IPS-18c (cell line): ENCODE measurements at regions not wholly inside any gene's neighbourhood (a gene's known extent, or its start where the extent isn't known, plus 50 kb on each side); places are given as distances from the start of the nearest gene placed in this dataset.

Experiments
- H3K4me3 ChIP-seq: 2 replicates; pipeline ENCODE4 v1.7.0; 2013; ENCODE audit warnings: low read depth, mild to moderate bottlenecking, low read length, moderate library complexity; ENCODE audit not compliant: insufficient read depth
- H3K9me3 ChIP-seq: one replicate; pipeline ENCODE4 v1.6.1; 2013; ENCODE audit warnings: mild to moderate bottlenecking, low read length, moderate library complexity; ENCODE audit not compliant: control insufficient read depth, insufficient read depth

DNA sequence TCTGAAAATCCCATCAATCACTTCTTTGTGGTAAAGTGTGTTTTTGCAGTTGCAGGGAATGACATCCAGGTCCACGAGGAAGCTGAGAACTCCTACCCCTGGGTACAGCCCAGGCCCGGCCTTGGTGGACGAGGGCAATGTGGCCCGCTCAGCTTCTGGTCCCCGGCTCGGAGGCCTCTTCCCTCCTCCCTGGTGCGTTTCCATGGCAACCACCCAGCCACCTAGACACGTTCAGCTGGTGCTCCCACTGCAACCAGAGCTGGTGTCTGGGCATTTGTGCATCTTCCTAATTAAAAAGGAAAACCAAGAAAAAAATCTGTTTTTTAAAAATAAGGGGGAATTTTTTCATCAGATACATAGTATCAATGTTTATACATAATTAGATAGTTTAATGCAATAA, 603.6 kb upstream of the SALL3 start:
- no peaks in the 10 kb centered on the region for H3K9me3 ChIP-seq
- H3K4me3 ChIP-seq = no peak overlapping the region

DNA sequence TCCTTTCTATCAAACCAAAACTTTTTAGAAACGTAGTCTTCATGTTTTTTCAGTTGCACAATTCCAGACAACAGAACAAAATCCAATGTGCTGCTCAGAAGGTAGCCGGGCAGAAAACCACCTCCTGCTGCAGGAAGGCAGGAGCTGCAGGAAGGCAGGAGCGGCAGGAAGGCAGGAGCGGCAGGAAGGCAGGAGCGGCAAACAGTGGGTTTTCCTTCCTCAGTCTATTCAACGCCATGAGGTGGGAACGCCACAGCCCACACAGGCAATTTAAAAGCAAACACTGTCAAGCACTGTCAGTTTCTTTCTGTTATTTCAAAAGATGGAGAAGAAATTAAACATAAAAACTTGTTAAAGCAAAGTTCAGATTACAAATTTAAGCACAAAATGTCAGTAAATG, 601.2 kb upstream of the SALL3 start:
- no peak overlapping the region for H3K4me3 ChIP-seq
- H3K9me3 ChIP-seq = no peaks in the 10 kb centered on the region

DNA sequence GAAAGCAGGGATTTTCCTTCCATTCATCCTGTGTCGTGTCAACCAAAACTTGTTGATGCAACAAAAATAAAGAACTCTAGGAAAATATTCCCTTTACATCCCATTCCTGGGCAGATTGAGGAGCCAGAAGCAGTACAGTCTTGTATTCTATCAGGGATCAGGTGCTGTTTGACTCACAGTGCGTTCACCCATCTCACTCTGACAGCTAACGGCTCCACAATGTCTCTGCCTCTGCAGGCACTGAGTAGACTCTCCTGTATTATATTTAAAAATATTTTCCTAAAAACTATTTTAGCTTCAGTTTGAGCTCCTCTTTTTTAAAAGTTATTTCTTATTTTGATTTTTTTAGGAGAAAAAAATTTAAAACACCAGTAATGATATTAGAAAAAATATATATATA, 600.6 kb upstream of the SALL3 start:
- H3K9me3 ChIP-seq = no peaks in the 10 kb centered on the region

DNA sequence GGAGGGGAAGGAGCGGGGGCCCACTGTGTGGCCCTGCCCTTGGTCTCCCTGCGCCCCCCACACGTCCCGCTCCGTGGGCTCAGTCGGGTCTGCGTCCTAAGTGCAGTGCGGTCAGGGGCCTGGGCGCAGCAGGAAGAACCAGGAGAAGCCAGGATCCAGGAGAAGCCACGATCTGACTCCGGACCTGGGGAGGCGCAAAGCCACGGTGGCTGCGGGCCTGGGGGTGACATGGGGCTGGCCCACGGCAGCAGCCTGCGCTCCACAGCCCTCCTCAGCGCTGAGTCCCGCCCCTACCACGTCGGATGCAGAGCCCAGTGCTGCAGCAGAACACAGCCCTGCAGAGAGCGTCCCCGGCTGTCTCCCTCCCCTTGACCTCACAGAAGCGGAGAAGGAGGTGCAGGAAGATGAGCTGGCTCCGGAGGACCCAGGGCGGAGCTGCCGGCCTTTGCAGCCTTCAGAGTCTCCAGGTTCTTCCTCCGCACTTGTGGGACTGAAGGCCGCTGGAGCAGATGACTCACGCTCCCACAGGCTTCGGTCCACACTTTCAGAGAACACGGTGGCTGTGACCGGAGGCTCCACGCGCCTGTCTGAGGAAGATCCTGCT, 589.2 kb upstream of the SALL3 start:
- Histone ChIP-seq H3K4me3 (no peak overlapping the region), H3K9me3 (no peaks in the 10 kb centered on the region)

More for the DNA sequence above, 600.6 kb upstream of the SALL3 start:
- H3K4me3 ChIP-seq = no peak overlapping the region

DNA sequence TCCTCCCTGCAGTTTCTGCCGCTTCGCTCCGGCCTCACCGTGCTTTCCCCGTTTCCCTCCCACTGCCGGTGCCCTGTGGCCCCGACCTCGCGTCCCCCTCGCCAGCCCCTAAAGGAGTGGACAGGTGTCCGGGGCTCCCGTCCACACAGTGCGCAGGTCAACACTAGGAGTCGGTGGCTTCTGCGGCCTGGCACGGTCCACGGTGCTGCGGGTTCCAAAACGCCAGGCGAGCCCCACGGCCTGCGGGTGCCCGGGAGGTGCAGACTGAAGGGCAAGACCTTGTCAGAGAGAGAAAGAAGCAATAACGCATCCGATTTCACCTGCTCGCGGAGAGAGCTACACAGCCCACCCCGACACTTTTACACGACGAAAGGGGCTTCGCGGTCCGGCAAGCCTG, 588.7 kb upstream of the SALL3 start:
- no peak overlapping the region for H3K4me3 ChIP-seq
- no peaks in the 10 kb centered on the region for H3K9me3 ChIP-seq

DNA sequence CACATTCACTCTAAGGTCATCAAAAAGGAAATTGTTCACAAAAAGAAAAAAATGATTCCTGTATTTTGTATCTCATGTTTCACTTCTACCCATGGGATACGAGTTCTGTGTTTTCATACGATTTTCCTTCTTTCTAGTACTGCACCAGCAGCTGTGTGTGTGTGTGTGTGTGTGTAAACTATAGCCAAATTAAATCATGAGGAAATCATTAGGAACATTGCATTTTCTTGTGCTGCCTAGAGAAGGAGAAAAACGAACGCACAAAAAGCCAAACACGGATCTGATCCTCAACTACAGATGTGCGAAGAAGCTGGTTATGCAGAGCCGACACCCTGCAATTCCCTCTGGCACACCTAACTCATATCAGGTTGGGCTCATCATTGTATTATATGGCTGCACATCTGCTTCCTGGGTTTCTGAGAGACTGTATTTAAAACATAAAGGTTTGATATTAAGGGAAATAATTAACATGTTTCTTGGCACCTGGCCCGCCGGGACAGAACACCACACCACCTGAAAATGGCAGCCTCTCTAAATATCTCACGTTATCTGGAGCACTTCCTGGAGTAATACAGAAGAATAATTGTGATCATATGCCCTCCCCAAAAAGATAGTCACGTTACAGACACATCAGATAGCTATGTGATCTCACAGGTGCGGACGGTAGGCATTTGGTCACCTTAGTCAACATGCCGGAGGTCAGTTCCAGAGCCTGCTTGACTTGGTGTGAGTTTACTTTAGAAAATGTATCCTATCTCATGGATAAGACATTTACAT, 586.3 kb upstream of the SALL3 start:
- no peaks in the 10 kb centered on the region for H3K9me3 ChIP-seq
- no peak overlapping the region for H3K4me3 ChIP-seq

DNA sequence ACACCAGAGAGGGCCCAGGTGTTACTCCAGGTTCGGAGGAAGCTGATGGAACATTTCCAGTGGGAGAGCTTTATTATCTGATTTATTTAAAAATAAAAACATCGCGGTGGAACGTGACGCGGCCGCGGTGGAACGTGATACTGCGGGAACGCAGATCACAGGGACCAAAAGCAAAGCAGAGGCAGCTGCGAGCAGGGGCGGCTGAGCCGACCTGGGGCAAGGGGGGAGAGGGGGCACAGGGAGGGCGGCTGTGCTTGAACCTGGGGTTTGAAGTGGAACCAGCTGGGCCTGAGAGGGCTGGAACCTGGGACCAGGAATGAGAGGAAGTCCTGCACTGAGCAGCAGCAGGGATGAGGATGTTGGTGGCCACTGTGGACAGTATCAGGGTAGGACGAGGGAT, 583.5 kb upstream of the SALL3 start:
- Histone ChIP-seq H3K9me3 (no peaks in the 10 kb centered on the region), H3K4me3 (no peak overlapping the region)

DNA sequence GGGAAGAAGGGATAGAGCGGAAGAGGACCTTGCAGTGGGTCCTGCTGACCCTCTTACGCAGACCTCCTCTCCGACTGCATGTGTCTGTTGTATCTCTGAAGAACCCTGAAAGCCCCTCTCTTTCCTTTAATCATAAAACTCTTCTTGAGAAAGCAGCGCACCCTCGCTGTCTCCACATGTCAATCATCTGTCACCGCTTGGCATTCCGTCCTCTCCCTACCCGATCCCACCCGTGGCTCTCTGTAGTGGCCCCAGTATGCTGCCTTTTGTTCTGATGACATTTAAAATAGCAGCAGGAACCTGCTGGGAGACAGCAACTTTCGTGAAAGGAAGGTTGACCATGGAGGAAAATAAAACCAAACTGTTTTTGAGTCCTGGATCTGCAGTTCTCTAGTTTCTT, 582.9 kb upstream of the SALL3 start:
- Histone ChIP-seq H3K4me3 (no peak overlapping the region), H3K9me3 (no peaks in the 10 kb centered on the region)

DNA sequence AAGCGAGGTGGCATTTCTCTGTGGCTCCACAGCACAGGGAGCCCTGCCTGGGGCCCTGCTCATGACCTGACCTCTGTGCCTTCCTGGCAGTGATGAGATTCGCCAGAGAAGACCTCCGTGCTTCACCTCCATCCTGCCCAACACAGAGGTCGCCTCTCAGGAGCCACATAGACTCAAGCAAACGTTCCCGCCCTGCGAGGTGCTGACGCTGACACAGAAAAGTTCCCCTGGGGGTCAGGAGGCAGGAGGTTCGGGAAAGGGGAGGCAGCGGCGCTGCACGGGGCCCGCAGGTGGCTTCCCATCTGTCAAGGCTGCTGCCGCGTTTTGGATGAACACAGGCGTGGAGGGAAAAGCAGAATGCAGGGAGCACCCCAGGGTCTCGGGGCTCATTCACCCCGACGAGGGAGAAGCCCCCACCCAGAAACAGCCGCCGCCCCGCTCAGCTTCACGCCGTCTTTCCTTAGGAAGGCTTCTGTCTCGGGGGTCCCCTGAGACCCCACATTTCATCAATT, 579.6 kb upstream of the SALL3 start:
- H3K9me3 ChIP-seq = no peaks in the 10 kb centered on the region
- no peak overlapping the region for H3K4me3 ChIP-seq

DNA sequence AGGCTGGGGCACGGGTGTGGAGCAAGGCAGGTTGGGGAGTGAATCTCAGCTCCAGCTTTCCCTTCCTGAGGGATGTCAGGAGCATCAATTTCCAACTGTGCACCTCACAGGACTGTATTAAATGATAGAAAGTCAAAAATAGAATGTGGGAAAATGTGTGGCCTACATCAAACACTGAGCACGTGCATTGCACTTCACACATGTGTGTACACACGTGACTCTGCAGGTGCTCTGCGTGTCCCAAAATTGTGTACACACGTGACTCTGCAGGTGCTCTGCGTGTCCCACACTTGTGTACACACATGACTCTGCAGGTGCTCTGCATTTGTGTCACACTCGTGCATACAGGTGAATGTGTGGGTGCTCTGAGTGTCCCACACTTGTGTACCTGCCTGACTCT, 577.2 kb upstream of the SALL3 start:
- H3K9me3 ChIP-seq = no peaks in the 10 kb centered on the region

DNA sequence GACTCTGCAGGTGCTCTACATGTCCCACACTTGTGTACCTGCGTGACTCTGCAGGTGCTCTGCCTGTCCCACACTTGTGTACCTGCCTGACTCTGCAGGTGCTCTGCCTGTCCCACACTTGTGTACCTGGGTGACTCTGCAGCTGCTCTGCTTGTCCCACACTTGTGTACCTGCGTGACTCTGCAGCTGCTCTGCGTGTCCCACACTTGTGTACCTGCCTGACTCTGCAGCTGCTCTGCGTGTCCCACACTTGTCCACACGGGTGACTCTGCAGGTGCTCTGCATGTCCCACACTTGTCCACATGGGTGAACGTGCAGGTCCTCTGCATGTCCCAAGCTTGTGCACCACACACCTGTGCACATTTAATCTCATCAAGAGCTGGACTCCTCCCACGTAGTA, 576.7 kb upstream of the SALL3 start:
- Histone ChIP-seq H3K9me3 (no peaks in the 10 kb centered on the region), H3K4me3 (no peak overlapping the region)

More for the DNA sequence above, 577.2 kb upstream of the SALL3 start:
- H3K4me3 ChIP-seq = no peak overlapping the region

DNA sequence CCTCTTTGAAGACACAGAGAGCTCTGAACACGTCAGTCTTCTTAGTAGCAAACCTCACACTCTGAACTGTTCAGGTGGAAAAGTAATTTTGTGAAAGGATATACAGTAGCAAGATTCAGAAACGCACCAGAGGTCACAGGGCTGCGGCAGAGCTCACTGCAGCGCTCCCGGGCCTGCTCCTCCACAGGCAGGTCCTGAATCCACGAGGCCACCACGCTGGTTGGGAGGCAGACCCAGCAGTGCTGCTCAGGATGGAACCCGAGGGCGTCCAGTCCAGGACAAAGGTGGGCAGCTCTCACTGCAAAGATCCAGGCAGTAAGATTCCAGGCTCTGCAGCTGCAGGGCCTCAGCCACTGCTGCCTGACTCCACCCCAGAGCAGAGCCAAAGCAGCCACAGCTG, 576.2 kb upstream of the SALL3 start:
- no peak overlapping the region for H3K4me3 ChIP-seq
- H3K9me3 ChIP-seq = no peaks in the 10 kb centered on the region

DNA sequence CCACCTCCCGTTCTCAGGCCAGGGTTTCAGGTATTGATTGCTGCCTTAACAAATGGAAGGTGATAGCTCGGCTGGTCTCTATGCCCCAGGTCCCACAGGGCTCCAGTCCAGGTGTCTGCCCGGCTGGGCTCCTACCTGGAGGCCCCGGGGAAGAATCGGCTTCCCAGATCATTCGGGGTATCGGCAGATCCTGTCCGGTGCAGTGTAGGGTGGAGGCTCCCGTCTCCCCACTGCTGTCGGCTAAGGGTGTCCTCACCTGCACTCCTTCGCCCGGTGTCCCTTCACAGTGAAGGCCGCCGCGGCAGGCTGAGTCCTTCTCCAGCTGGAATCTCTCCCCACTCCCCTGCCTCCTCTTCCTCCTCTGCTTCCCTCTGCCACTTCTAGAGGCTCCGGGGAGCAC, 573.9 kb upstream of the SALL3 start:
- Histone ChIP-seq H3K4me3 (no peak overlapping the region), H3K9me3 (no peaks in the 10 kb centered on the region)

DNA sequence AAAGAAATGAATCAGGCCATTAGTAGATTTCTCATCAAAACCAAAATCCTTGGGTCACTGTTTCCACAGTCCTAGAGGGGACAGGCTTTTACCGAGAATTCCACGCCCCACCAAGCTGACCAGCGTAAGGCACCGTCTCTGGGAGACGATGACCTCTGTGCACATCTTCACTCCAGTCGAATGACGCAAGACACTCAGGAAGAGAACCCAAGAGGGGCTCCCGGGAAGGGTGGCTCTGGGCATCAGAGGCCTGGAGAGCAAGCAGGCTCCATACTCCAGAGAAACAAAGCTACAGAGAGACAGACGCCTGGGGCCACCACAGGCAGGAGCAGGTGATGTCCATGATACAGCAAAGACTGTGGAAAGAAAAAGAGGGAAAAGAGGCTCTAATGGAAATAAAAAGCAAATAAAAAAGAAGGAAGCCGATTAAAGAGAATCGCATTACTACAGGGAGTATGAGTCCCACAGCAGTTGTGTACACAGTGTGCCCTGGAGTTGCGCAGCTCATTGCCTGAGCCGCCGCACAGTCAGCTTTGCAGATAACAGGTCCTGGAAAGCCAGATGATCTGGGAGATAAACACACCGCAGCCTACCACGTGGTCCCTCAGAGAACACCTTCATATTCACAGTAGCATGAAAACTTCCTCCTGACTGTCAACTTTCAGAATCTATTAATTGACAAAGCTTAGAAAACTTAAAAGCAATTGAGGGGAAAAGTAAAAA, 572.7 kb upstream of the SALL3 start:
- no peak overlapping the region for H3K4me3 ChIP-seq
- H3K9me3 ChIP-seq = no peaks in the 10 kb centered on the region

DNA sequence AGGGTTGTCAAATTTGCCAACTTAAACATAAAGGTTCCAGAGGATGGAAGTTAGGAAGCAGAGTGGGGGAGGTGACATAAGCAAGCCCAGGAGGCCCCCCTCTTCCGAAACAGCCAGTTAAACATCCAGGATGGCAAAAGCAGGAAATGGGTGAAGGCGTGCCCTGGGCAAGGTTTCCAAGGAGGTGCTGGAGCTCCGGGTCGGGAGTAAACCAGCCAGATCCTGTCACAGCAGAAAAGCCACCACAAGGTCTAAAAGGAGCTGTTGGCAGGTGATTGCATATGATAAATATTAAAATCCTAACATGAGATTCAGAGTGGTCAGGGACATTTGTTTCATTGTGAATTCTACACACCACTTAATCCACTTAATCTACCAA, 572.2 kb upstream of the SALL3 start:
- H3K4me3 ChIP-seq = no peak overlapping the region
- H3K9me3 ChIP-seq = no peaks in the 10 kb centered on the region

DNA sequence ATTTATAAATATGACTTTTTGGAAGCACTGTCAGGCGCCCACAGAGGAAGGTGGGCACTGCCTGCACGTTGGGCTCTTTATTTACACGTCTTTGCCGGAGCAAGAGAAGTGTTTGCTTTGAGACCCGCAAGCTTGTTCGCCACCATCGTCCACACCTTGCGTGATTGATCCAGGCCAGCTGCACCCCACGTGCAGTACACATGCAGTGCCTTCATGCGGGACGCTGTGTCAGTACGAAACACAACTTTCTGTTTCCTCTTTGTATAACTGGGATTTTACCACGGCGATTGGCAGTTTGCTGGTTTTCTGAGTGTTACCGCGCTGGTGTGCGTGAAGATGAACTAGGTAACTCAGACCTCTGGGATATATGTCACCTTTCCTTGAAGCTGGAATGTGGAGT, 571.0 kb upstream of the SALL3 start:
- no peak overlapping the region for H3K4me3 ChIP-seq
- no peaks in the 10 kb centered on the region for H3K9me3 ChIP-seq

DNA sequence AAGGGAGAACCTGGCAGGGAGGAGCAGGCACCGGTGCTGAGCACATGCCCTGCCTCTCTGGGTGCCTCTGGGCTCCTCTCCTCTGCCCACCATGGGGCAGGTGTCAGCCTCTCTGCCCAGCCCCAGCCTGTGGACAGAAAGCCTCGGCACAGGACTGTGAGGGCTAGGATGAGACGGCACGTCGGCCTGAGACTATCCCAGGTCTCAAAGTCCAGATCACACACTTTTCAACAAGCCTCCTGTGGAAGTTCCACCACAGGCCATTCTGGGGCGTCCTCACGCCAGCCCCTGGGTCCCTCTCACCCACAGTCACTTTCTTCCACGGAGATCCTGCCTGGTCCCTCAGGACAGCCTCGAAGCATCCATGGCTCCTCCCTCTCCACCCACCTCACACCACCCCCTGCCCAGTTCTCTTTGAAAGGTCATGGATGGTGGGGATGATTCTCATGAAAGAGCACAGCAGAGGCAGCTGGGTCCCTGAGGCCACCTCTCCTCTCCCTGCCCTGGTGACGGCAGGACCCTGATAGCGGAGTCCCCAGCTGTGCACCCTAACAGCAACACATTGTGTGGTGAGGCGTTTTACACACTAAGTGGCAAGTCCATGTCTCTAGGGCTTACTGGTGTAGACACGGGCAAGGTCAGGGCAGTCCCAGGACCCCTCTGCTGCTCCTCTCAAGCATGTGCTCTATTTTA, 569.4 kb upstream of the SALL3 start:
- no peak overlapping the region for H3K4me3 ChIP-seq
- no peaks in the 10 kb centered on the region for H3K9me3 ChIP-seq

DNA sequence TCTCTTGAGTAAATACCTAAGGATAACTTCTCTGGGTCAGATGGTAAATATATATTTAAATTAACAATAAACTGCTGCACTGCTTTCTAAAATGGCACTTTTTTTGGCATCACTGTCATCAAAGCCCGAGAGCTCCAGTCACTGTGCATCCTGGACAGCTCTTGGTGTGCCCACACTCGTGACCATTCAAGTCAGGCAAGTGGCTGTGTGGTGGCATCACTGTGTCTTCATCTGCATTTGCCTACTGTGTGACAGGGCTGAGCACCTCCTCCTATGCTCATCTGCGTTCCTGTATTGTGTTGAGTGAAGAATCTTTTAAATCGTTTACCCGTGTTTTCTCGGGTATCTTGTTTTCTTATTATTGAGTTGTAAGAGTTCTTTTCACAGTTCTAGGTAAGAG, 568.1 kb upstream of the SALL3 start:
- Histone ChIP-seq H3K9me3 (no peaks in the 10 kb centered on the region), H3K4me3 (no peak overlapping the region)
